Panc1 (cell line): ENCODE measurements at regions not wholly inside any gene's neighbourhood (a gene's known extent, or its start where the extent isn't known, plus 50 kb on each side); places are given as distances from the start of the nearest gene placed in this dataset.

Experiments used
- POLR2AphosphoS5 ChIP-seq: IDR thresholded peaks from 2 replicates; pipeline ENCODE4 v1.6.1; 2012; ENCODE audit warnings: mild to moderate bottlenecking, low read depth, low read length, moderate library complexity
- SIN3A ChIP-seq: IDR thresholded peaks from 2 replicates; pipeline ENCODE4 v1.6.1; 2012; ENCODE audit warnings: low read depth, mild to moderate bottlenecking, low read length, moderate library complexity, borderline replicate concordance; ENCODE audit not compliant: insufficient read depth
- TCF7L2 ChIP-seq: IDR thresholded peaks from 2 replicates; pipeline ENCODE4 v1.6.1; 2011; ENCODE audit warnings: mild to moderate bottlenecking, low read depth, low read length, inconsistent platforms
- TF ChIP-seq, protein P1 (sequence below), 2 experiments: IDR thresholded peaks; 2 replicates each; pipeline ENCODE4 v1.6.1; 2011 to 2012; ENCODE audit warnings: low read depth in 2 of 2, control low read depth in 1 of 2, low read length in 1 of 2, mild to moderate bottlenecking in 1 of 2, moderate library complexity in 1 of 2; ENCODE audit not compliant: insufficient read depth in 1 of 2
- TF ChIP-seq, protein P2 (sequence below): fragments of 450-650 bp; IDR thresholded peaks from 2 replicates; pipeline ENCODE4 v1.5.1; 2017; ENCODE audit warnings: mild to moderate bottlenecking

DNA sequence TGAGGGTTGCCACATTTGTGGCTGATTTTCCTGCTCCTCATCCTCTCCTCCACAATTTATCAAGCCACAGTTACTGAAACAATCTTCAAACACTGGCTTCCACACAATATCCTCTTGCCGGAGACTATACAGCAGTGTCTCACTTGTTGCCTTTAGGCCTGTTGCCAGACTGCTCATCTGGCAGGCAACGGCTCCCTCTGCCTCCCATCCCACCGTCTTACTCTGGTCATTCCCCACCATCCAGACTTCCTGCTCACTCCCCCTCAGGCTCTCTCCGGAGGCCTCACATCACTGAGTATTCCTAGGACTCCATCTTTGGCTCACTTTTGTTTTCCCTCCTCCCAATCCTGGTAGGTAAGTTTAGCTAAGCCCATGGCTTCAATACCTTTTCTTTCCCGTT lies 301.9 kb downstream of the IL20RB start:
- TF ChIP-seq, protein P1, sequence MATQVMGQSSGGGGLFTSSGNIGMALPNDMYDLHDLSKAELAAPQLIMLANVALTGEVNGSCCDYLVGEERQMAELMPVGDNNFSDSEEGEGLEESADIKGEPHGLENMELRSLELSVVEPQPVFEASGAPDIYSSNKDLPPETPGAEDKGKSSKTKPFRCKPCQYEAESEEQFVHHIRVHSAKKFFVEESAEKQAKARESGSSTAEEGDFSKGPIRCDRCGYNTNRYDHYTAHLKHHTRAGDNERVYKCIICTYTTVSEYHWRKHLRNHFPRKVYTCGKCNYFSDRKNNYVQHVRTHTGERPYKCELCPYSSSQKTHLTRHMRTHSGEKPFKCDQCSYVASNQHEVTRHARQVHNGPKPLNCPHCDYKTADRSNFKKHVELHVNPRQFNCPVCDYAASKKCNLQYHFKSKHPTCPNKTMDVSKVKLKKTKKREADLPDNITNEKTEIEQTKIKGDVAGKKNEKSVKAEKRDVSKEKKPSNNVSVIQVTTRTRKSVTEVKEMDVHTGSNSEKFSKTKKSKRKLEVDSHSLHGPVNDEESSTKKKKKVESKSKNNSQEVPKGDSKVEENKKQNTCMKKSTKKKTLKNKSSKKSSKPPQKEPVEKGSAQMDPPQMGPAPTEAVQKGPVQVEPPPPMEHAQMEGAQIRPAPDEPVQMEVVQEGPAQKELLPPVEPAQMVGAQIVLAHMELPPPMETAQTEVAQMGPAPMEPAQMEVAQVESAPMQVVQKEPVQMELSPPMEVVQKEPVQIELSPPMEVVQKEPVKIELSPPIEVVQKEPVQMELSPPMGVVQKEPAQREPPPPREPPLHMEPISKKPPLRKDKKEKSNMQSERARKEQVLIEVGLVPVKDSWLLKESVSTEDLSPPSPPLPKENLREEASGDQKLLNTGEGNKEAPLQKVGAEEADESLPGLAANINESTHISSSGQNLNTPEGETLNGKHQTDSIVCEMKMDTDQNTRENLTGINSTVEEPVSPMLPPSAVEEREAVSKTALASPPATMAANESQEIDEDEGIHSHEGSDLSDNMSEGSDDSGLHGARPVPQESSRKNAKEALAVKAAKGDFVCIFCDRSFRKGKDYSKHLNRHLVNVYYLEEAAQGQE (IDR thresholded peaks at IDR 0.05; ENCODE audit: insufficient read depth in 1 of 2, low read depth in 2 of 2, low read length in 1 of 2): no peak
- TF ChIP-seq TCF7L2: no peak
- TF ChIP-seq, protein P2, sequence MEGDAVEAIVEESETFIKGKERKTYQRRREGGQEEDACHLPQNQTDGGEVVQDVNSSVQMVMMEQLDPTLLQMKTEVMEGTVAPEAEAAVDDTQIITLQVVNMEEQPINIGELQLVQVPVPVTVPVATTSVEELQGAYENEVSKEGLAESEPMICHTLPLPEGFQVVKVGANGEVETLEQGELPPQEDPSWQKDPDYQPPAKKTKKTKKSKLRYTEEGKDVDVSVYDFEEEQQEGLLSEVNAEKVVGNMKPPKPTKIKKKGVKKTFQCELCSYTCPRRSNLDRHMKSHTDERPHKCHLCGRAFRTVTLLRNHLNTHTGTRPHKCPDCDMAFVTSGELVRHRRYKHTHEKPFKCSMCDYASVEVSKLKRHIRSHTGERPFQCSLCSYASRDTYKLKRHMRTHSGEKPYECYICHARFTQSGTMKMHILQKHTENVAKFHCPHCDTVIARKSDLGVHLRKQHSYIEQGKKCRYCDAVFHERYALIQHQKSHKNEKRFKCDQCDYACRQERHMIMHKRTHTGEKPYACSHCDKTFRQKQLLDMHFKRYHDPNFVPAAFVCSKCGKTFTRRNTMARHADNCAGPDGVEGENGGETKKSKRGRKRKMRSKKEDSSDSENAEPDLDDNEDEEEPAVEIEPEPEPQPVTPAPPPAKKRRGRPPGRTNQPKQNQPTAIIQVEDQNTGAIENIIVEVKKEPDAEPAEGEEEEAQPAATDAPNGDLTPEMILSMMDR: no peak
- no peak for TF ChIP-seq POLR2AphosphoS5
- TF ChIP-seq SIN3A: no peak
